ENCODE measurements at regions not wholly inside any gene's neighbourhood (a gene's known extent, or its start where the extent isn't known, plus 50 kb on each side); places are given as distances from the start of the nearest gene placed in this dataset.

DNA sequence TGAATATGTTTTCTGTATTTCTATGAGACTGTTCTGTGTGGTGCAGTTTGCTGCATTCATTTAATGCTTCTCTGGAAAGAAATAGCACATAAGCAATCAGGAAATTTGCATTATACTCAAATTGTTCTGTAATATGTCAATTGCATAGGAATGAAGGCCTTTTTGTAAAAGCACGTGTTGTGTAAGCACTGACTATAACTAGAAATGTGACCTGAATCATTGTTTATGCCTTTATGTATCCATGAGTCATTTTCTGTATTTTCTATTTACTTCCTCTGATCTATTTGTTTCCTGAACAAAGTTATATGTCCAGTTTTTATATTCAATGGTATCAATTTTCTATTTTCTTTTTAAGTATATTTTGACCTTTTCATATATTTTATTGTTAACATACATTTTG is 1455.3 kb downstream of the GRIK2 start:
- Histone ChIP-seq H2AK5ac (ENCODE audit: low read depth, low read length) (no peak overlapping the region), H3K23ac (ENCODE audit: insufficient read length) (no peak overlapping the region), H2BK12ac (ENCODE audit: low read depth, low read length) (no peak overlapping the region), H3K79me2 (ENCODE audit: control insufficient read depth in 1 of 2, insufficient read depth in 2 of 2, low read length in 2 of 2) (no peaks in the 10 kb centered on the region), H2BK20ac (ENCODE audit: low read length) (no peak overlapping the region), H3K56ac (replicated peaks; ENCODE audit: insufficient read length, low read depth, low read length) (no peak overlapping the region), H4K20me1 (replicated peaks in 1 of 2; ENCODE audit: control insufficient read depth in 1 of 2, insufficient read depth in 2 of 2, low read length in 2 of 2) (no peaks in the 10 kb centered on the region), H3K4me1 (replicated peaks in 1 of 4; ENCODE audit: control insufficient read depth in 3 of 4, insufficient read depth in 4 of 4, low read length in 3 of 4) (no peaks in the 10 kb centered on the region), H3K4ac (replicated peaks; ENCODE audit: insufficient read length, low read depth, low read length) (no peak overlapping the region), H3K9ac (replicated peaks in 1 of 4; ENCODE audit: extremely low read depth in 1 of 4, low read depth in 3 of 4, low read length in 3 of 4) (no peak overlapping the region), H2BK5ac (ENCODE audit: low read depth, low read length) (no peak overlapping the region), H3K14ac (ENCODE audit: insufficient read length) (no peak overlapping the region), H3K18ac (ENCODE audit: extremely low read depth, low read length) (no peak overlapping the region), H4K91ac (replicated peaks; ENCODE audit: insufficient read length, low read length) (no peak overlapping the region), H2AFZ (ENCODE audit: low read length) (no peak overlapping the region), H3K4me2 (ENCODE audit: insufficient read depth in 1 of 2, low read depth in 2 of 2, low read length in 2 of 2) (no peak overlapping the region), H4K8ac (ENCODE audit: extremely low read depth, insufficient read depth, low read length) (no peak overlapping the region), H3K4me3 (ENCODE audit: extremely low read depth in 1 of 4, insufficient read depth in 2 of 4, low read depth in 3 of 4, low read length in 4 of 4) (no peak overlapping the region), H2BK120ac (replicated peaks; ENCODE audit: low read depth, low read length) (no peak overlapping the region), H3K23me2 (ENCODE audit: low read depth, low read length) (no peaks in the 10 kb centered on the region), H3K9me3 (ENCODE audit: insufficient read depth in 2 of 2, low read depth in 1 of 2, low read length in 1 of 2) (no peaks in the 10 kb centered on the region), H4K5ac (ENCODE audit: insufficient read length, low read depth, low read length) (no peak overlapping the region), H3K27me3 (replicated peaks in 1 of 4; ENCODE audit: control insufficient read depth in 3 of 4, extremely low read depth in 1 of 4, insufficient read depth in 3 of 4, low read length in 3 of 4) (no peaks in the 10 kb centered on the region), H3K36me3 (ENCODE audit: control insufficient read depth in 2 of 4, insufficient read depth in 4 of 4, low read length in 3 of 4) (no peaks in the 10 kb centered on the region), H2BK15ac (ENCODE audit: low read length) (no peak overlapping the region), H3K79me1 (ENCODE audit: low read depth, low read length) (no peaks in the 10 kb centered on the region), H3K27ac (ENCODE audit: low read depth, low read length) (no peak overlapping the region)
- 96% methylated on average over 1 of the region's 1 CpG; no CpG with 5 or more reads in 1 of the 2 experiments for WGBS, 2 experiments (ENCODE audit: extremely low coverage in 1 of 2, insufficient coverage in 1 of 2, insufficient read length in 1 of 2, insufficient replicate concordance in 2 of 2, low coverage in 1 of 2, low lambda C conversion rate in 2 of 2, missing lambda C conversion rate in 1 of 2)
- DNase-seq (ENCODE audit: low read depth in 1 of 2, low spot score in 2 of 2) (no peak), FAIRE-seq (no peak)
- ChIA-PET POLR2A (ENCODE audit: partially characterized antibody) (no interaction called here), CTCF (ENCODE audit: partially characterized antibody) (interaction anchor here (1.1 to 2.7 kb wide), 3 partner anchors 9 to 279 kb away, joined by 3 to 23 read pairs (median 3); no protein-coding TSS in a partner anchor)
- TF ChIP-seq PHF8 (conservative IDR thresholded peaks at IDR 0.05; ENCODE audit: low read depth, low read length) (no peak), BACH1 (IDR thresholded peaks at IDR 0.05; ENCODE audit: low read length) (no peak), TAF7 (optimal IDR thresholded peaks at IDR 0.05; ENCODE audit: borderline replicate concordance, low read depth, low read length) (no peak), SIRT6 (IDR thresholded peaks at IDR 0.05; ENCODE audit: low read length) (no peak), ZNF274 (IDR thresholded peaks at IDR 0.05; ENCODE audit: borderline replicate concordance, extremely low read depth, low read length) (no peak), POLR2A (IDR thresholded peaks at IDR 0.05; ENCODE audit: control extremely low read depth in 1 of 2, low read depth in 2 of 2, low read length in 2 of 2) (no peak), CHD1 (IDR thresholded peaks at IDR 0.05; ENCODE audit: low read depth, low read length) (no peak), CREB1 (IDR thresholded peaks at IDR 0.05) (no peak)

All from H1 (cell line).